Liver (tissue), 3 donors: ENCODE measurements at regions not wholly inside any gene's neighbourhood (a gene's known extent, or its start where the extent isn't known, plus 50 kb on each side); places are given as distances from the start of the nearest gene placed in this dataset.

Experiments
- CTCF ChIP-seq: fragments of 150-350 bp; IDR thresholded peaks from 2 replicates; pipeline ENCODE4 v1.5.1; 2017; ENCODE audit warnings: improper control_type of control experiment, low read depth, low read length; ENCODE audit not compliant: missing input control
- EGR1 ChIP-seq, 2 donors: IDR thresholded peaks; 2 replicates each; pipeline ENCODE4 v1.6.1; 2016 to 2018; ENCODE audit warnings: antibody characterized with exemption in 2 of 2, low read depth in 2 of 2
- GABPA ChIP-seq, 2 donors: IDR thresholded peaks in 1 of 2; conservative IDR thresholded peaks in 1 of 2; 2 replicates each; pipeline ENCODE4 v1.6.1; 2016; ENCODE audit warnings: antibody characterized with exemption in 2 of 2, mild to moderate bottlenecking in 1 of 2, moderate library complexity in 1 of 2
- HNF4G ChIP-seq: IDR thresholded peaks from 2 replicates; pipeline ENCODE4 v1.6.1; 2016; ENCODE audit warnings: antibody characterized with exemption
- REST ChIP-seq: IDR thresholded peaks from 2 replicates; pipeline ENCODE4 v1.6.1; 2016; ENCODE audit warnings: antibody characterized with exemption, mild to moderate bottlenecking
- donor health status: healthy.
- donor health status: healthy.

GRCh38 chr2:12168791-12169388 lies 422.5 kb downstream of the LPIN1 start:
- no peak for TF ChIP-seq EGR1 (IDR thresholded peaks at IDR 0.05; ENCODE audit: low read depth in 2 of 2)
- TF ChIP-seq CTCF = no peak
- no peak for TF ChIP-seq REST
- no peak for TF ChIP-seq HNF4G
- TF ChIP-seq GABPA (IDR thresholded peaks at IDR 0.05 in 1 of 2, conservative IDR thresholded peaks at IDR 0.05 in 1 of 2) = no peak
